ENCODE measurements at regions not wholly inside any gene's neighbourhood (a gene's known extent, or its start where the extent isn't known, plus 50 kb on each side); places are given as distances from the start of the nearest gene placed in this dataset.
"Not testable (repeated sequence)": the region's sequence is repeated elsewhere in the genome, so short reads cannot be mapped to it uniquely, and the experiment has no call there.

DNA sequence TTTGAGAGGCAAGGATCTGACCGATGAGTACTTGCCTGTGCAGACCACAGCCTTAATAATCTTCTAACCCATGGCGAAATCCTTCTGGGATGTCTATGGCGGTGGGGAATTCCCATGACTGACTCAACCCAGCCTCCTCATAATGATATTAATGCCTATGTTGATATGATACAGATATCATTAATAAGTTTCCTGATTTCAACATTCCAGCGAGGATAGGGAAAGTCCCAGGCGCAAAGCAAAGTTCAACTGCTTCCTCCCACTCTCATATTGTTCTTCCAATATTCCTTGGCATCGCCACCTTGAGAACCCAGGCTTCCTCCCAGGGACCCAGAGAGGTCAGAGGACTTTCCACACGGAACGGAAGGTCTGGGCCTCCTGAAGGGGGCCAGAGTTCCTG lies 110.3 kb upstream of the TMEM45B start:
- H3K36me3 ChIP-seq (ENCODE audit: control insufficient read depth in 2 of 3, insufficient read depth in 3 of 3, low read length in 3 of 3) = no peaks in the 10 kb centered on the region
- DNase-seq = no peak
- ChIA-PET CTCF (no interaction called here), POLR2A (no interaction called here)
- H3K4me3 ChIP-seq (ENCODE audit: low read length) = no peak overlapping the region
- no peaks in the 10 kb centered on the region for H3K9me3 ChIP-seq (ENCODE audit: control insufficient read depth in 2 of 3, low read length in 3 of 3)
- H3K4me1 ChIP-seq (ENCODE audit: control insufficient read depth in 2 of 2, insufficient read depth in 2 of 2, low read length in 2 of 2) = no peaks in the 10 kb centered on the region
- no peaks in the 10 kb centered on the region for H3K4me1 Mint-ChIP-seq
- H3K9me3 Mint-ChIP-seq = no peaks in the 10 kb centered on the region
- H3K36me3 Mint-ChIP-seq = peaks cover 0 to 12% (median 0%) of the 10 kb centered on the region in 5 donors
- ATAC-seq = no peak
- intact Hi-C loops (cut with micrococcal nuclease) = no loop called here
- peaks cover 0 to 9% (median 0%) of the 10 kb centered on the region in 5 donors for H3K27me3 Mint-ChIP-seq
- no peak overlapping the region for H3K27ac ChIP-seq (ENCODE audit: low read depth, low read length)
- H3K27me3 ChIP-seq (ENCODE audit: control insufficient read depth in 2 of 2, insufficient read depth in 2 of 2, low read length in 2 of 2) = no peaks in the 10 kb centered on the region
- no peak overlapping the region for H3K27ac Mint-ChIP-seq
- H3K4me3 Mint-ChIP-seq = no peak overlapping the region

GRCh38 chr11:129705933-129706332 lies 109.7 kb upstream of the TMEM45B start:
- no peaks in the 10 kb centered on the region for H3K4me1 ChIP-seq (ENCODE audit: control insufficient read depth in 2 of 2, insufficient read depth in 2 of 2, low read length in 2 of 2)
- Mint-ChIP-seq H3K27ac (no peak overlapping the region), H3K27me3 (peaks cover 0 to 6% (median 0%) of the 10 kb centered on the region in 5 donors), H3K4me1 (no peaks in the 10 kb centered on the region), H3K9me3 (no peaks in the 10 kb centered on the region), H3K36me3 (peaks cover 0 to 12% (median 0%) of the 10 kb centered on the region in 5 donors), H3K4me3 (no peak overlapping the region)
- no peaks in the 10 kb centered on the region for H3K27me3 ChIP-seq (ENCODE audit: control insufficient read depth in 2 of 2, insufficient read depth in 2 of 2, low read length in 2 of 2)
- no peak for ATAC-seq
- no peak overlapping the region for H3K27ac ChIP-seq (ENCODE audit: low read depth, low read length)
- H3K4me3 ChIP-seq (ENCODE audit: low read length) = no peak overlapping the region
- POLR2A ChIA-PET = interaction anchor here (1.5 kb wide), 1 partner anchor 10 kb away, joined by 3 read pairs; no protein-coding TSS in a partner anchor
- no peaks in the 10 kb centered on the region for H3K36me3 ChIP-seq (ENCODE audit: control insufficient read depth in 2 of 3, insufficient read depth in 3 of 3, low read length in 3 of 3)
- DNase-seq = no peak
- CTCF ChIA-PET = no interaction called here
- no peaks in the 10 kb centered on the region for H3K9me3 ChIP-seq (ENCODE audit: control insufficient read depth in 2 of 3, low read length in 3 of 3)
- intact Hi-C loops (cut with micrococcal nuclease) = no loop called here

- no peaks in the 10 kb centered on the region for H3K4me1 ChIP-seq (ENCODE audit: control insufficient read depth in 2 of 2, insufficient read depth in 2 of 2, low read length in 2 of 2)
- peaks cover 0 to 4% (median 0%) of the 10 kb centered on the region in 11 donors for H3K9me3 Mint-ChIP-seq
- no peaks in the 10 kb centered on the region for H3K27me3 ChIP-seq (ENCODE audit: control insufficient read depth in 2 of 2, insufficient read depth in 2 of 2, low read length in 2 of 2)
- no peaks in the 10 kb centered on the region for H3K36me3 ChIP-seq (ENCODE audit: control insufficient read depth in 2 of 3, insufficient read depth in 3 of 3, low read length in 3 of 3)
- peaks cover 0 to 4% (median 0%) of the 10 kb centered on the region in 7 donors for H3K4me1 Mint-ChIP-seq
- H3K4me3 ChIP-seq (ENCODE audit: low read length) = no peak overlapping the region
- H3K4me3 Mint-ChIP-seq = no peak overlapping the region
- H3K9me3 ChIP-seq (ENCODE audit: control insufficient read depth in 2 of 3, low read length in 3 of 3) = no peaks in the 10 kb centered on the region
- DNase-seq (no peak), ATAC-seq (no peak)
- ChIA-PET CTCF (no interaction called here), POLR2A (no interaction called here)
- H3K27me3 Mint-ChIP-seq = peaks cover 0 to 4% (median 0%) of the 10 kb centered on the region in 5 donors
- no peak overlapping the region for H3K27ac ChIP-seq (ENCODE audit: low read depth, low read length)
- peaks cover 0 to 18% (median 9%) of the 10 kb centered on the region in 5 donors for H3K36me3 Mint-ChIP-seq
- no peak overlapping the region for H3K27ac Mint-ChIP-seq
- intact Hi-C loops (cut with micrococcal nuclease) = no loop called here
Observed at GRCh38 chr11:129709801-129710398, 105.7 kb upstream of the TMEM45B start.

DNA sequence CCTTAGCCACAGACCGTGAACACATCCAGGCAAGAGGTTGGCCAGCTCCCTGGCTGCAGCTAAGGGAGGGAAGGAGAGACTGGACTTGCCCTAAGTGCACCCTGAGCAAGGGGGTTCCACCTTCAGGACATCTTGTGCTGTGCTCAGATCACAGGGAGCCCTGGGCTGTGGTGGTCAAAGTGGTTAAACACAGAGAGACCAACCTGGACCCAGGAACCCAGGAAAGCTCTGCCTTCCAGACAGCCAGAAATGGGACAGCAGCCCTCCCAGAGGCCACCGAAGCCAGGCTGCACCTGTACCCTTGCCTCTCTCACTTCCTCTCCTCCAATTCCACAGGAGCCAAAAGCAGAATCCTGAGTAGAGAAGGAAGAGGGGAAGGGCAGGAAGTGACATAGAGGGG lies 105.2 kb upstream of the TMEM45B start:
- Histone ChIP-seq H3K36me3 (ENCODE audit: control insufficient read depth in 2 of 3, insufficient read depth in 3 of 3, low read length in 3 of 3) (no peaks in the 10 kb centered on the region), H3K27ac (ENCODE audit: low read depth, low read length) (no peak overlapping the region), H3K4me3 (ENCODE audit: low read length) (no peak overlapping the region), H3K4me1 (ENCODE audit: control insufficient read depth in 2 of 2, insufficient read depth in 2 of 2, low read length in 2 of 2) (no peaks in the 10 kb centered on the region), H3K27me3 (ENCODE audit: control insufficient read depth in 2 of 2, insufficient read depth in 2 of 2, low read length in 2 of 2) (no peaks in the 10 kb centered on the region), H3K9me3 (ENCODE audit: control insufficient read depth in 2 of 3, low read length in 3 of 3) (no peaks in the 10 kb centered on the region)
- Mint-ChIP-seq H3K4me3 (no peak overlapping the region), H3K27ac (no peak overlapping the region), H3K36me3 (peaks cover 0 to 18% (median 11%) of the 10 kb centered on the region in 5 donors), H3K27me3 (peaks cover 0 to 7% (median 0%) of the 10 kb centered on the region in 5 donors), H3K9me3 (peaks cover 0 to 4% (median 0%) of the 10 kb centered on the region in 11 donors), H3K4me1 (peaks cover 0 to 4% (median 0%) of the 10 kb centered on the region in 7 donors)
- no peak for DNase-seq
- CTCF ChIA-PET = no interaction called here
- ATAC-seq = no peak
- POLR2A ChIA-PET = no interaction called here
- intact Hi-C loops (cut with micrococcal nuclease) = no loop called here

DNA sequence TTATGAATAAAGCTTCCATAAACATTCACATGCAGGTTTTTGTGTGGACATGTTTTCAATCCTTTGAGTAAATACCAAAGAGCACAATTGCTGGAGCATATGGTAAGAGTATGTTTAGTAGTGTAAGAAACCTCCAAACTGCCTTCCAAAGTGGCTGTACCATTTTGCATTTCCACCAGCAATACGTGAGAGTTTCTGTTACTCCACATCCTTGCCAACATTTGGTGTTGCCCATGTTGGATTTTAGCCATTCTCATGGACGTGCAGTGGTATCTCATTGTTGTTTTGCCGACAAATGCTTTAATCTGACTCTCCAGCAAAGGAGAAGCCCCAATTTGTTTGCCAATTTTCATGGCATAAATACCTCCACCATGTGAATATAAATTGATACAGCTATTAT lies 103.9 kb upstream of the TMEM45B start:
- H3K4me3 Mint-ChIP-seq = no peak overlapping the region
- Histone ChIP-seq H3K27ac (ENCODE audit: low read depth, low read length) (no peak overlapping the region), H3K36me3 (ENCODE audit: control insufficient read depth in 2 of 3, insufficient read depth in 3 of 3, low read length in 3 of 3) (no peaks in the 10 kb centered on the region), H3K4me1 (ENCODE audit: control insufficient read depth in 2 of 2, insufficient read depth in 2 of 2, low read length in 2 of 2) (no peaks in the 10 kb centered on the region), H3K4me3 (ENCODE audit: low read length) (no peak overlapping the region), H3K27me3 (ENCODE audit: control insufficient read depth in 2 of 2, insufficient read depth in 2 of 2, low read length in 2 of 2) (no peaks in the 10 kb centered on the region), H3K9me3 (ENCODE audit: control insufficient read depth in 2 of 3, low read length in 3 of 3) (no peaks in the 10 kb centered on the region)
- H3K4me1 Mint-ChIP-seq = peaks cover 0 to 4% (median 0%) of the 10 kb centered on the region in 7 donors
- H3K9me3 Mint-ChIP-seq = peaks cover 0 to 7% (median 1%) of the 10 kb centered on the region in 11 donors
- CTCF ChIA-PET = interaction anchor here (0.8 kb wide), 1 partner anchor 14 kb away, joined by 5 read pairs; no protein-coding TSS in a partner anchor
- intact Hi-C loops (cut with micrococcal nuclease) = no loop called here
- peaks cover 0 to 7% (median 0%) of the 10 kb centered on the region in 5 donors for H3K27me3 Mint-ChIP-seq
- POLR2A ChIA-PET = no interaction called here
- ATAC-seq (no peak), DNase-seq (no peak)
- H3K36me3 Mint-ChIP-seq = peaks cover 0 to 16% (median 7%) of the 10 kb centered on the region in 5 donors
- no peak overlapping the region for H3K27ac Mint-ChIP-seq

DNA sequence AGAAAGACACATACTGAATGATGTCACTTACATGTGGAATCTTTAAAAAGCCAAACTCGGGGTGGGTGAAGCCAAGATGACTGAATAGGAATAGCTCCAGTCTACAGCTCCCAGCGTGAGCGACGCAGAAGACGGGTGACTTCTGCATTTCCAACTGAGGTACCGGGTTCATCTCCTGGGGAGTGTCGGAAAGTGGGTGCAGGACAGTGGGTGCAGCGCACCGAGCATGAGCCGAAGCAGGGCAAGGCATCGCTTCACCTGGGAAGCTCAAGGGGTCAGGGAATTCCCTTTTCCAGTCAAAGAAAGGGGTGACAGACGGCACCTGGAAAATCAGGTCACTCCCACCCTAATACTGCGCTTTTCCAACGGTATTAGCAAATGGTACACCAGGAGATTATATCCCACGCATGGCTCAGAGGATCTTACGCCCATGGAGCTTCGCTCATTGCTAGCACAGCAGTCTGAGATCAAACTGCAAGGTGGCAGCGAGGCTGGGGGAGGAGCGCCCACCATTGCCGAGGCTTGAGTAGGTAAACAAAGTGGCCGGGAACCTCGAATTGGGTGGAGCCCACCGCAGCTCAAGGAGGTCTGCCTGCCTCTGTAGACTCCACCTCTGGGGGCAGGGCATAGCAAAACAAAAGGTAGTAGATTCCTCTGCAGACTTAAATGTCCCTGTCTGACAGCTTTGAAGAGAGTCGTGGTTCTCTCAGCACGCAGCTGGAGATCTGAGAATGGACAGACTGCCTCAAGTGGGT lies 103.0 kb upstream of the TMEM45B start:
- H3K4me1 Mint-ChIP-seq; ATAC-seq; H3K4me1 ChIP-seq (ENCODE audit: control insufficient read depth in 2 of 2, insufficient read depth in 2 of 2, low read length in 2 of 2); H3K27ac Mint-ChIP-seq; H3K9me3 ChIP-seq (ENCODE audit: control insufficient read depth in 2 of 3, low read length in 3 of 3); H3K9me3 Mint-ChIP-seq; H3K27me3 ChIP-seq (ENCODE audit: control insufficient read depth in 2 of 2, insufficient read depth in 2 of 2, low read length in 2 of 2); H3K4me3 Mint-ChIP-seq; H3K27me3 Mint-ChIP-seq; intact Hi-C loops (cut with micrococcal nuclease); CTCF ChIA-PET; DNase-seq; H3K27ac ChIP-seq (ENCODE audit: low read depth, low read length); POLR2A ChIA-PET; H3K4me3 ChIP-seq (ENCODE audit: low read length); H3K36me3 ChIP-seq (ENCODE audit: control insufficient read depth in 2 of 3, insufficient read depth in 3 of 3, low read length in 3 of 3): not testable (repeated sequence)
- H3K36me3 Mint-ChIP-seq = peaks cover 0 to 16% (median 7%) of the 10 kb centered on the region in 5 donors

All from naive thymus-derived CD4-positive, alpha-beta T cell (primary cell).